ENCODE measurements at regions not wholly inside any gene's neighbourhood (a gene's known extent, or its start where the extent isn't known, plus 50 kb on each side); places are given as distances from the start of the nearest gene placed in this dataset.

DNA sequence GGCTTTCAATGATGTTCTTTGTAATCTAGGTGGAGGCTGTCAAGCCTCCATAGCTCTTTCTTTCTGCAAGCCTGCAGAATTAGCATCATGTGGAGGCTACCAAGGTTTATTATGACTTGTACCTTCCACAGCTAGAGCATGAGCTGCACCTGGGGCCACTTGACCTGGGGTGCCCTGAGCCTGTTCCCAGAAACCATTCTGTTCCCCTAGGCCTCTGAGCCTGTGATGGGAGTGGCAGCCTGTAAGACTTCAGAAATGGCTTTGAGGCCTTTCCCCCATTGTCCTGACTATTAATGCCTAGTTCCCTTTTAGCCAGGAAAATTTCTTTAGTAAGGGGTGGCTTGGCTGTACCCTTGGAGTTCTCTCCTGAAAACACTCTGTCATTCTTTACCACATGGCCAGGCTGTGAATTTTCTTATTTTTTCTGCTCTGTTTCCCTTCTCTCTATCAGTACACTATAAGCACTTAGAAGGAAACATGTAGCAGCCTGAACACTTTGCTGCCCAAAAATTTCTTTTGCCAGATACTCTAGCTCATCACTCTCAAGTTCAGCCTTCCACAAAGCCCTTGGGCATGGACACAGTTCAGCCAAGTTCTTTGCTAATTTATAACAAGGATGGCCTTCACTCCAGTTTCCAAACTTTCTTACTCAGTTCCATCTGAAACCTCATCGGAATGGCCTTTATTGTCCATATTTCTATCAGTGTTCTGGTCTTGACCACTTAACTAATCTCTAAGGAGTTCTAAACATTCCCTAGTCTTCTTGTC, 61.4 kb upstream of the NR3C1 start:
- Histone ChIP-seq H3K4me2 (ENCODE audit: insufficient read depth, insufficient read length, low read length) (no peak overlapping the region), H4K5ac (ENCODE audit: insufficient read length, low read depth, low read length) (no peak overlapping the region), H3K27me3 (ENCODE audit: insufficient read depth, low read length) (no peaks in the 10 kb centered on the region), H2BK12ac (ENCODE audit: insufficient read length, low read depth, low read length) (no peak overlapping the region), H4K20me1 (ENCODE audit: control insufficient read depth, insufficient read depth, insufficient read length) (no peaks in the 10 kb centered on the region), H3K4ac (ENCODE audit: low read depth, low read length) (no peak overlapping the region), H3T11ph (ENCODE audit: low read length) (no peak overlapping the region), H2AK5ac (ENCODE audit: insufficient read length, low read length) (no peak overlapping the region), H3K79me1 (ENCODE audit: insufficient read depth, low read depth, low read length, poor library complexity, severe bottlenecking) (no peaks in the 10 kb centered on the region), H3K9me3 (ENCODE audit: control insufficient read depth, low read depth, low read length) (no peaks in the 10 kb centered on the region), H3K27ac (ENCODE audit: insufficient read length, low read depth, low read length) (no peak overlapping the region), H3K79me2 (ENCODE audit: insufficient read depth, low read length) (no peaks in the 10 kb centered on the region), H3K4me1 (ENCODE audit: insufficient read depth, low read length) (no peaks in the 10 kb centered on the region), H4K8ac (replicated peaks; ENCODE audit: insufficient read length, low read depth, low read length) (no peak overlapping the region), H4K91ac (ENCODE audit: insufficient read length, low read depth, low read length) (no peak overlapping the region), H3K9ac (ENCODE audit: extremely low read depth, insufficient read length, low read length) (no peak overlapping the region), H3K23me2 (ENCODE audit: insufficient read length, low read depth, low read length, poor library complexity, severe bottlenecking) (no peaks in the 10 kb centered on the region), H2BK20ac (ENCODE audit: low read depth, low read length, poor library complexity, severe bottlenecking) (no peak overlapping the region), H2BK15ac (ENCODE audit: low read depth, low read length) (no peak overlapping the region), H3K14ac (ENCODE audit: insufficient read depth, low read length) (no peak overlapping the region), H2BK120ac (ENCODE audit: low read depth, low read length, poor library complexity, severe bottlenecking) (no peak overlapping the region), H3K56ac (ENCODE audit: insufficient read length, low read depth, low read length) (no peak overlapping the region), H3K18ac (ENCODE audit: insufficient read length, low read depth, low read length) (no peak overlapping the region), H2AFZ (ENCODE audit: low read length) (no peak overlapping the region), H2BK5ac (ENCODE audit: insufficient read length, low read length) (no peak overlapping the region), H3K23ac (ENCODE audit: insufficient read length, low read depth, low read length) (no peak overlapping the region)
- no CpG with 5 or more reads among the region's 1 CpG for WGBS (ENCODE audit: extremely low coverage, insufficient read length, low lambda C conversion rate)
- H3K27me3 Mint-ChIP-seq (ENCODE audit: low read depth): no peaks in the 10 kb centered on the region
- peaks cover 0 to 10% of the 10 kb centered on the region in 2 experiments; a peak in 3 of 5 replicates for H3K9me3 Mint-ChIP-seq
- no peak overlapping the region for H3K4me3 Mint-ChIP-seq
- 0 out of 7 replicates have a peak, but pooled peaks cover 0 to 8% (median 0%) of the 10 kb centered on the region in 3 experiments for H3K36me3 Mint-ChIP-seq (ENCODE audit: insufficient read depth in 1 of 3, low read depth in 3 of 3)
- no peak overlapping the region for H3K27ac Mint-ChIP-seq
- TF ChIP-seq, protein P1, sequence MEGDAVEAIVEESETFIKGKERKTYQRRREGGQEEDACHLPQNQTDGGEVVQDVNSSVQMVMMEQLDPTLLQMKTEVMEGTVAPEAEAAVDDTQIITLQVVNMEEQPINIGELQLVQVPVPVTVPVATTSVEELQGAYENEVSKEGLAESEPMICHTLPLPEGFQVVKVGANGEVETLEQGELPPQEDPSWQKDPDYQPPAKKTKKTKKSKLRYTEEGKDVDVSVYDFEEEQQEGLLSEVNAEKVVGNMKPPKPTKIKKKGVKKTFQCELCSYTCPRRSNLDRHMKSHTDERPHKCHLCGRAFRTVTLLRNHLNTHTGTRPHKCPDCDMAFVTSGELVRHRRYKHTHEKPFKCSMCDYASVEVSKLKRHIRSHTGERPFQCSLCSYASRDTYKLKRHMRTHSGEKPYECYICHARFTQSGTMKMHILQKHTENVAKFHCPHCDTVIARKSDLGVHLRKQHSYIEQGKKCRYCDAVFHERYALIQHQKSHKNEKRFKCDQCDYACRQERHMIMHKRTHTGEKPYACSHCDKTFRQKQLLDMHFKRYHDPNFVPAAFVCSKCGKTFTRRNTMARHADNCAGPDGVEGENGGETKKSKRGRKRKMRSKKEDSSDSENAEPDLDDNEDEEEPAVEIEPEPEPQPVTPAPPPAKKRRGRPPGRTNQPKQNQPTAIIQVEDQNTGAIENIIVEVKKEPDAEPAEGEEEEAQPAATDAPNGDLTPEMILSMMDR (conservative IDR thresholded peaks at IDR 0.05): no peak
- no peaks in the 10 kb centered on the region for H3K4me1 Mint-ChIP-seq
- DNase-seq: no peak

Data from H9 (cell line).